GM19467 (cell line): ENCODE measurements at regions not wholly inside any gene's neighbourhood (a gene's known extent, or its start where the extent isn't known, plus 50 kb on each side); places are given as distances from the start of the nearest gene placed in this dataset.
"Not testable (repeated sequence)": the region's sequence is repeated elsewhere in the genome, so short reads cannot be mapped to it uniquely, and the experiment has no call there.

Experiments
- ATAC-seq: cut with Tn5 transposase; IDR thresholded peaks from one replicate; pipeline ENCODE4 v1.9.1; 2021; ENCODE audit warnings: mild to moderate bottlenecking, moderate library complexity; ENCODE audit not compliant: unreplicated experiment

DNA sequence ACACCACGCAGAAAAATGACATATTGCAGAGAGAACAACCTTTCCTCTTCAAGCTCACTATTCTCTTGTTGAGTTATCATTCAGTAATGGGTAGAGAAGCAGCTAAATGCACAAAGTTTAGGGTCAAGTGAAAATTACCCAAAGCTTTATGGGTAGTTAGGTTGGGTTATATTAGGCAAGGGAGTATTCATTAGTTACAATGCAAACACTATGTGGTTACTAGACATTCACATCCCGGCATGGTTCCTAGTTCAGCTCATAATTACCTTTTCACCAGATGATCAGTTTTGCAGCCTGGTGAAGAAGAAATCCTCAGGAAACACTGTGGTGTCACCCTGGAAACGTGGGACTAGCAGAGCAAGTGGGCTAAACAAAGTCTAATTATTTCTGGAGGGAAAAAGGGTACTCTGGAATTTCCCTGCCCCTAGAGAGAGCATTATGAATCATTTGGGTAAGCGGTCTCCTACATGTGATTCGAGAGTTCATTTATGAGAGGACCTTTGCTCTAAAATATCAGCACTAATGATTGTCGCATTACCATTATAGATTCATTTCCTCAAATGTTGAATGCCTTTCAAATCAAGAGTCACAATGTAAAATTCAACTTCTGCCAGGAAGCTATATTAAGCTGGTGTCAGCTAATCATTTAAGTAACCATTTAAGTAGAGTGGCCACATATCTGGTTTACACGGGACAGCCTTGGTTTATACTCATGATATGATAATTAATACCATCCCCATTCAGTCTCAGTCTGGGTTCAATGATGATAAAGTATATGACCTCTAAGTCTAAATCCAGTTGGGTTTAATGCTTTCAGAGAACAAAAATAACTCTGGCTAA, 1208.0 kb downstream of the DIAPH3 start:
- peak; percentile 36 for ATAC-seq

GRCh38 chr13:58958097-58958496, 1205.6 kb downstream of the DIAPH3 start:
- not testable (repeated sequence) for ATAC-seq

DNA sequence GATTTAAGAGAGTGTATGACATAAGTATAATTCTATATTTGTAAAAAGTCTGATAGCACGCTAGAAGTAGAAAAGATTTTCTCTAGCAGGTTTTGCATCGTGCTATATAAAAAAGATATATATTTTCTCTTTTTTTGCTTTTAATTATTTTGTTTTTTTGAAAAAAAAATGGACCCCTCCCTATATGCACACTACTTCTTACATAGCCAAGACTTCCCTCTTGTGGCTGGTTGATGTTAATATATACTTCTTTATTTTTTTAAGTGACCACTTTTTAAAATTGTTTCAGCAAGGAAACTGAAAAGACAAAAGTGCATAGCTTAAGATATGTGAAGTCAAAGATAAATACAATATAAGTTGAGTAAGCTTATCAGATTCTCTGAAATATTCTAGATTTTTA, 1202.8 kb downstream of the DIAPH3 start:
- ATAC-seq: no peak

DNA sequence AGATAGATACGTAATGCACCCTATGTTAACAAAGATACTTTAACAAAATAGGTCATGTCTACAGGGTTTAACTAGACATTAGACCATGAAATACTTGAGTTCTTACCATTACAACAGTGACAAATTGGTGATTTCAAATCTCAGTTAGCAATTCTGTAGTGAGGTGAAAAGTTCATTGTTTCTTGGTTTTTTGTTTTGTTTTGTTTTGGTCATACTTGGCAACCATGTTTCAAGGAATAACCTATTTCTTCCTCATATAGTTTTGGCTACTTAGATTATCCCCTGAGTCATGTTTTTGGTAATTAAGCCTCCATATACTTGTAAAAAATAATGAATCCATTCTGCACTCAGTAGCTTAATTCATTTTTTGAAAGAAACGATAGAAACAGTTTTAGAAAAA, 1200.4 kb downstream of the DIAPH3 start:
- ATAC-seq: no peak

GRCh38 chr13:58964048-58964447, 1199.7 kb downstream of the DIAPH3 start:
- ATAC-seq: no peak

DNA sequence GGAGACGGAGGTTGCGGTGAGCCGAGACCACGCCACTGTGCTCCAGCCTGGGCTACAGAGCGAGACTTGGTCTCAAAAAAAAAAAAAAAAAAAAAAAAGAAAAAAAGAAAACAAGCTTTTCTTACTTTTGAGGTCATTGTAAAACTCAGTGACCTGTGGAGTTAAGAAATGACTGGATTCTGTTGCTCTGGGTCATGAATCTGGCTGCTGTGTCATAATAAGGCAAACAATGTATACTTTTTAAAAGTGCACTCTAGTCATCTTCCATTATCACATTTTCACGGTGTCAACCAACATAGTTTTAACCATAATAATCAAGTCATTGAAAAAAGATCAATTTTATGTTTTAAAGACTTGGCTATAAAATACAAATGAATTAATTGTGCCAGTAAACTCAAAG, 1186.6 kb downstream of the DIAPH3 start:
- ATAC-seq: no peak

- ATAC-seq: no peak
Observed at GRCh38 chr13:58978331-58978730, 1185.4 kb downstream of the DIAPH3 start.

- ATAC-seq: no peak
Observed at GRCh38 chr13:58979851-58980250, 1183.9 kb downstream of the DIAPH3 start.

GRCh38 chr13:58985845-58986244, 1177.9 kb downstream of the DIAPH3 start:
- no peak for ATAC-seq

GRCh38 chr13:58989556-58989955, 1174.2 kb downstream of the DIAPH3 start:
- no peak for ATAC-seq

GRCh38 chr13:58991826-58992477, 1171.8 kb downstream of the DIAPH3 start:
- no peak for ATAC-seq

DNA sequence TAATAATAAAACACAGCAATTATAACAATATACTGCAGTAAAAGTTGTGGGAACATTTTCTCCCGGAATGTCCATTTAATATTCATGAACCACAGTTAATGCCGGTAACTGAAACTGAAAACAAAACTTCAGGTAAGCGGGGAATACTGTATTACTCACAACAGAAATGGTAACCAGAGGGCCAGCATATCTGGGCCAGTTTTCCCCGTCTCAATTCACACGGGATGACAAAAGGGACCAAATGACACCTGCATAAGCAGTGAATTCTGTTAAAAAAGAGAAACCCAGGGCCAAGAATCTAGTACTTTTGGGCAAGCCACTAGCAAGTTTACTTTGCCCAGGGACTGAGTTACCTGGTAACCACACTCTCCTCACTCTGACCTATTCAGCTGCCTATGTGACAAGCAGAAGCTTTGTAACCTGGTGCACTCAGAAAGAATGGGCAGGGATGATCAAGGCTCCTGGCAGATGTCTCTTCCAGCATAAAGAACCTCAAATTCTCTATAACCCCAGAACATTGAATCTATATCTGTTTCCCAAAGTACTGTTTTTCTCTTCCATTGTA, 1171.2 kb downstream of the DIAPH3 start:
- no peak for ATAC-seq

DNA sequence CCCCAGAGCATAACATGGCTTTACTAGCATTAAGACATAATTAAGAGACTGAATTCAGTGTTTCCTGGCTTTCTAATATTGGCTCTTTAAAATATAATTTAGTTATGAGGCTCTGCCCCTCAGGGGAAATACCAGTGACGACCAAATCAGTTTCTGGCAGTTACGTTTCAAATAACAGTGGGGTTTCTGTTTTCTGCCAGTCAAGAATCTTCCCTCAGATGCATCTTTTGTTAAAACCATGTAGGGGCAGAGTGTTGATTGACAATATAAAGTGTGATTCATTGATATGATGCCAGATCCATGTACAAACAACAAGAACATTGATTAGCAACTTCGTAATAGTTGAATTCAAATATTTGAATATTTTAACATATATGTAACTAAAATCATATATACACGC, 1169.7 kb downstream of the DIAPH3 start:
- no peak for ATAC-seq

DNA sequence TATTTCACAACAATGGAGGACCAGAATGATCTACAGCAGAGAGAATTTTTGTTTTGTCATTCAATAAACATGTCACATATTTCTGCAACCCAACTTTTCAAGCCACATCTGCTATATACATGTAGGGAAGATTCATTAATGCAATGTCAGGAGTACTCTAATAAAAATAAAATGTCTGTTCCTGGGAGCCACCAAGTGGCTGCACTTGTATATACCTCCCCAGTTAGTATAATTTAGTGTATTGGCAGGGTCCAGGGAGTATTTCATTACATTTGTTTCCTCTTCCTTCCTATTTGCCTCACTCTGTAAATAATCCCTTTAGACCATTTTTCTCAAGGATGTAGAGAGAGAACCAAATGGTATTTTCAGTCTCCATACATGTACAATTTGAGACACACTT, 1169.0 kb downstream of the DIAPH3 start:
- no peak for ATAC-seq

DNA sequence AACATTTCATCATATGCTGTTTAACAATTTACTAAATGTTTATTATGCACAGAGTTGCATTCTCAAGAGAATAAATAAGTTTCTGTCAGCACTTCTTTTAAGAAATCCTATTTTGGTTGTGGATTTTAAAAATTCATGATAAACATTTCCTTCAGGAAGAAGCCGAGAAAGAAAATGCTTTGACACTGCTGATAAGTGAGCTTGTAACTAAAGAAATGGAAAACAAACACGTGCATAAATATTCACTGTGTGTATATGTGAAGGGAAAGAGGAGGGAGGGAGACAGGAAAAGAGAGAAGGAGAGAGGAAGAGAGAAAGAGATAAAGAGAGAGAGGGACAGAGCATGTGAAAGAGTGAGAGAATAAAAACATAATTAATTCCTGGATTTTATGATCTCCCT, 1165.0 kb downstream of the DIAPH3 start:
- ATAC-seq: no peak

GRCh38 chr13:58999851-59000250, 1163.9 kb downstream of the DIAPH3 start:
- ATAC-seq: no peak

GRCh38 chr13:59000770-59001169, 1163.0 kb downstream of the DIAPH3 start:
- no peak for ATAC-seq

DNA sequence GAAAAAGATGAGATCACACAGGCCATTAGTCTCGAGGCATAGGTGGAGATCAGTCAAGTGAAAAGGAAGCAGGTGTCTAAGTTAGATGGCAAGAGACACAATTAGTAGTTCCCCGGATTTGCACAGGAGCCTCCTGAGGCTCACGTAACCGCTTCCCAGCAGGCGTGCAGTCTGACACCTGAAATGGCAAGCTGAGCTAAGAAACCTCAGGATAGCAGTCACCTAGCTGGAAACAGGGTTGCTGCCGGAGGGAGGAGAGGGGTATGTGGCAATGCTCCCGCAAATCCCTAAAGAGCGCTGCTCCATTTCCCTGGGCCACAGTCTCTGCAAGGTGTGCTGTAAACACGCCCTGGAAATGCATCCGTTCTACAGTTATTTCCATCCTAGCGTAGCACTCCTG, 1151.0 kb downstream of the DIAPH3 start:
- no peak for ATAC-seq

DNA sequence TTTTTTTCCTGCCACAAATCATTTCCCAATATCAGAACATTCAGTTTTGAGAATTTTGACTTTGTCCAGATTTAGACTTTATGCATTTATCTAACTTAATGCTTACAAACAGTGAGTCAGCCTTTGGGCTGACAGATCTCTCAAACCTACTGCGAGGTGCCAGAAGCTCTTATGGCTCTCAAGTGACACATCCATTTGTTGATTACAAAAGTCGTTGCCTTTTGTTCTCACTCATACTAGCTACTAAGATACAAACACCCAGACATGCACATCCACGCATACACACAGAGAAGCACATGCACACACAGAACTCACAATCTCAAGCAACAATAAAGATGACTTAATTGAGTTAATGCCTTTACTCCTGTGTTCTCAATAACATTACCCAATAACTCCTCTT, 1147.5 kb downstream of the DIAPH3 start:
- ATAC-seq: no peak

GRCh38 chr13:59024434-59024833, 1139.3 kb downstream of the DIAPH3 start:
- ATAC-seq: no peak

DNA sequence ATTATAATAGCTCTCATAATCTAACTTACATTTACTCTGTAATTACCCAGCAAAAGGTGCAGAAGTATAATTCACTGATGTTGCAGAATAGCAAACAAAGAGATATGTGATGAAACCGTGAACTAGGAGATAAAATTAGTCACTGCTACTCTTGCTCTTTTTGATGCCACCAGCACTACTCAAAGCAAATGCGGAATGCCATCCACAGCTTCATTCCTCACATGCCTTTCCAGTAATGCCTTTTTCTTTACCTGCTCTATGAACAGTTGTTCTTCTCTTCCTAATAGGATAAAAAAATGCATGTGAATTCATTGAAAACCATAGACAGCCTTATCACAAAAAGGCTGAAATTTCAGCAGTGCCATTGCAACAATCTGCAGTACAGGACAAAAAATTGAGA, 1129.5 kb downstream of the DIAPH3 start:
- no peak for ATAC-seq

DNA sequence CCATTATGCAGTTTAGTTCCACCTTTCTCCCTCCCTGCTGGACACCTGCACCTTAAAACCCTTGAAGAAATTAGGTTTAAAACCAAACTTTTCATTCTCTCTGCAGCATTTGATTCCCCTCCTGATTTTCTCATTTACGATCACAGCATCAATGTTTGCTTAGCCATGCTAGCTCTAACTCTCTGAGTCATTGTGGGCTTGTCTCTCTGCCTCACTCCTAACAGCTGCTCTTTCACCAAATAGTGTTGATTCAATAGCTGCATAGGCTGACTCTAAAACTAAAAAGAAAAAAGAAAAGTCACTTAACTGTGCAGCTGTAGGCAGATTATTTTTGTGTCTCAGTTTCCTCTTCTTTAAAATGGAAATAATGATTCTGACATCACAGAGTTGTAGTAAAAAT, 1124.9 kb downstream of the DIAPH3 start:
- ATAC-seq: no peak
